COLO668 (cell line): ENCODE measurements at regions not wholly inside any gene's neighbourhood (a gene's known extent, or its start where the extent isn't known, plus 50 kb on each side); places are given as distances from the start of the nearest gene placed in this dataset.
"Not testable (repeated sequence)": the region's sequence is repeated elsewhere in the genome, so short reads cannot be mapped to it uniquely, and the experiment has no call there.

Source experiments
- DNase-seq: peaks from one replicate; lab custom pipeline; 2025; ENCODE audit not compliant: unreplicated experiment; lab: John Stamatoyannopoulos, UW

DNA sequence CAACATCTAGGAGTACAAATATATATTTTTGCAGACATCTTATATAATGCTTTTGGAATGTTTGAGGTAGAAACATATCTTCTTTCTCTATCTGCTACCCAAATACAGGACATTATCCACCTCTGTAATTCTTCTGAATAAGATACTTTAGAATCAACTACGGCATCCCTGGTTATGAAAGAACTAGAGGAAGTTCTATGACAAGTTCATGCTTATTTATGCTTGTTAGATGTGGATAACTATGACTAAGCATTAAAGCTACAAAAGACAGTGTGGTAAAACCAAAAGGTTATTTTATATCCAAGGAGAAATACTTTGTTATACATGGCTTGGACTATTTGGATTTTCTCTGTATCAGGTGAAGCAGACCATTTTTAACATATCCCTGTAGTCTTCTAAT, 894.0 kb downstream of the KCNT2 start:
- DNase-seq: no peak

- no peak for DNase-seq
Observed at GRCh38 chr1:195709821-195710220, 898.4 kb downstream of the KCNT2 start.

GRCh38 chr1:195704028-195704427, 904.2 kb downstream of the KCNT2 start:
- no peak for DNase-seq

DNA sequence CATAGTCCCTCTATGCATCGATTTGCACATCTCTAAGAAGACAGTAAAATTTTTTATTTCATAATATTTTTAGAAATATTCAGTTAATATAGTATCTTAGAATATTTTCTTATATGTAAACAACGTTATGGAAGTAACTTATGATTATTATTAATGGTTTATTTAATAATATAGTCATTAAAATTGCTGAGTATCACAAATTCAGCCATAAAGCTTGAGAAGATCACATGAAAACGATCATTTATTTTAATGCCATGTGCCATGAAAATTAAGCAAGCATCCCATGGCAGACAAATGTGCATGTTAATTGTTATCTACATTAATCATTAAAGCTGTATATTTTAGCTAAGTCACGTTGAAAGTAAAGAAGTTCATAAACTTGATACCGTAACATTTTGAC, 907.1 kb downstream of the KCNT2 start:
- no peak for DNase-seq

DNA sequence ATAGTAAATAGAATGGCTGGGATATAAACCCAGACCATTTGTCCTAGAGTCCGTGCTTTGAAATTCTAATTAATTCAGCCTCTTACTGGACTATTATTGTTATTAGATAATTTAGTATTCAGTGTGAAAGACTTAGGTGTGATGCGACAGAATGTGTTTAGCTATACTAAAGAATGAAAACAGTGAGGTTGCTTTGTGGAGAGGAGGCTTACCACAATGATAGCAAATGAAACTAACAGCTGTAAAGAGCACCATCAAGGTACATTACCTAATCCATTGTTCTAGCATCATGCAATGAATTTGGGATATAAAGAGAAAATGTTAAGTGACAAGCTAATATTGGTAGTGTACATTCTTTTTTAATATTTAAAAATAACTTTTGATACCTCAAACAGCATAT, 911.1 kb downstream of the KCNT2 start:
- no peak for DNase-seq

DNA sequence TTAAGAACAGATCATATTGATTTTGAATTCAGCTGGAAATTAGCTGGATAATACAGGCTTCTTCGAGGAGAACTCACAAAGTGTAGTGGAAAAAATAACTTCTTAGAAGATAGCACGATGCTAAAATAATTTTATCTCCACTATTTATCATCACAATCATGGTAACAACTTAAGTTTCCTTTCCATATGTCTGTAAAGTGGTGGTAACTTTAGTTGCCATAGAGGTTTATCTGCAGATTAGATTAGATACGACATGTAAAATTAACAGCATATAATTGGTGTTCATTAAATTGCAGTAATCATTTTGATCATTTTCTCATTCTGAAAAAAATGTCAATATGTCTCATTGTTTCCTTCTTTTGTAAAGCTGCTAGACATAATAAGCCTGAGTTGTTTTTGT, 921.5 kb downstream of the KCNT2 start:
- DNase-seq: no peak

DNA sequence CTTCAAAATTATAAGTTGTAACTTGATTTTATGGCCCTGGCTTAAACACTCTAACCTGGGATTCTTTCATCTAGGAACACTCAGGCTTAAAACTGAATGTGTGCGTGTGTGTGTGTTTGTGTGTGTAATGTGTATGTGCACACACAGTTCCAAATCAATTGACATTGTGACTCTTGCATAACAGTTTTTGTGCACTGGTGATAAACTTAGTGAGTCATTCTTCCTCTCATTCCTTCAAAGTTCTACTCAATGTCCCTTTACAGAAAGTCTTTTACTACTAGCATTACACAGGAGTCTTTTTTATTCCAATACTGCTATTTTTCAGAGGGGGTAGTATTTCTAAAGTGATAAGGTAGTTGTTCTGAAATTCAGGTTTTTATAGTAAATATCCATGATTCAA, 943.6 kb downstream of the KCNT2 start:
- DNase-seq: no peak

DNA sequence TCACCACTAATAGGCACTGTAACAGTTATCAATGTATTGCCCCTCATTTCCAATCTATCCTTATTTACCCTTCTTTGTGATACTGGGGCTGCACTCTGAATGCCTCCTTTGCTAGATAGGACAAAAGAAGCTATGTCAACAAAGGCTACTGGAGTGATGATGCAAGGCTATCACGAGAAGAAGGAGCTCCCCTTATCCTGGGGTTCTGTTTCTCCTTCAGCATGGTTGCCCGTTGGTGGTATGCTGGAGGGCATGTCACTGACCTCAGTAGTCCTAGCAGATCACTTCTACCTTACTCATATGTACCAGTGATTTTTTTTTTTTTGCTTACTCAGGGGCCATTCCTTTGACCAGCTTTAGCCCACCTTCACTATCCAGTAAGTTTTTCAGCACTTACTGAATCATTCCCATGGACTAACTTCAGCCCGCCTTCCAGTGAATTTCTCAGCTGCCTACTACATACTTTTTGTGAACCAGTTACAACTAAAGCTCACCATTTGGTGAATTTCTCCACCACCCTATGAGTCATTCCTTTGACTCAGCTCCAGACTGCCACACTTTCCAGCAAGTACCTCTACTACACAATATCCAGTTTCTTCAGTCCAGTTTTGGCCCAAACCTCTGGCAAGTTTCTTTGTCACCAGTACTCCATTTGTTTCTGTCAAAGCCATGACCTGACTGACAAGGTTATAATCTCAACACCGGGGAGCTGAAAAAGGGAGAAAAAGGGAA, 944.5 kb downstream of the KCNT2 start:
- DNase-seq: no peak

GRCh38 chr1:195656780-195657179, 951.5 kb downstream of the KCNT2 start:
- no peak for DNase-seq

DNA sequence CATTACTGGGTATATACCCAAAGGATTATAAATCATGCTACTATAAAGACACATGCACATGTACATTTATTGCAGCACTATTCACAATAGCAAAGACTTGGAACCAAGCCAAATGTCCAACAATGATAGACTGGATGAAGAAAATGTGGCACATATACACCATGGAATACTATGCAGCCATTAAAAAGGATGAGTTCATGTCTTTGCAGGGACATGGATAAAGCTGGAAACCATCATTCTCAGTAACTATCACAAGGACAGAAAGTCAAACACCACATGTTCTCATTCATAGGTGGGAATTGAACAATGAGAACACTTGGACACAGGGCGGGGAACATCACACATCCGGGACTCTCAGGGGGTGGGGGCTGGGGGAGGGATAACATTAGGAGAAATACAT, 959.4 kb downstream of the KCNT2 start:
- not testable (repeated sequence) for DNase-seq

GRCh38 chr1:195637539-195637938, 970.7 kb downstream of the KCNT2 start:
- no peak for DNase-seq

- no peak for DNase-seq
Observed at GRCh38 chr1:195618287-195618686, 990.0 kb downstream of the KCNT2 start.

GRCh38 chr1:195617106-195617505, 991.1 kb downstream of the KCNT2 start:
- no peak for DNase-seq

GRCh38 chr1:195608883-195609282, 999.4 kb downstream of the KCNT2 start:
- no peak for DNase-seq

- DNase-seq: no peak
Observed at GRCh38 chr1:195606483-195606882, 1001.8 kb downstream of the KCNT2 start.

DNA sequence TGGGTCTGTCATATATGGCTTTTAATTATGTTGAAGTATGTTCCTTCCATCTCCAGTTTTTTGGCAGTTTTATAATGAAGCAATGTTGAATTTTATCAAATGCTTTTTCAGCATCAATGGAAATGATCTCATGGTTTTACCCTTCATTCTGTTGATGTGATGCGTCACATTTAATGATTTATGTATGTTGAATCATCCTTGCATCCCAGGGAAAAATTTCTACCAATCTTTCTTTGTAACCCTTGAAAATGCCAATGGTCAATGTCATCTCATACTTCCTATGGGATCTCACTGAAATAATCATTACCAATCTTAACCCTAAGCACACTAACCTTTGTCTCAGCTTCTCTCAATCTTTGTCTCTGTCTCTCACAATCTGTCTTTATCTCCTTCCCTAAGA, 1004.0 kb downstream of the KCNT2 start:
- DNase-seq: no peak

GRCh38 chr1:195597891-195598290, 1010.3 kb downstream of the KCNT2 start:
- DNase-seq: no peak

DNA sequence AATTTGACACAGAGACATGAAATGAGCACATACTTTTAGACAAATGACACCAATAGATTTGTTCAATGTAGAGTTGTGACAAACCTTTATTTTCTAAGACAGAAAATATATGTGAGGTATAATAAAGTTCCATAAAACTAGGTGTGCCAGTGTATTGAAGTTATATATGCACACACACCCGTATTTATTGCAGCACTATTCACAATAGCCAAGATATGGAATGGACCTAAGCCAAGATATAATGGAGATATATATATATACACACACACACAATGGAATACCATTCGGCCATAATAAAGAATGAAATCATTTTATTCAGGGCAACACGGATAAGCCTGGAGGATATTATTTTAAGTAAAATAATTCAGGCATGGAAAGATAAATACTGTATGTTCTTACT, 1013.5 kb downstream of the KCNT2 start:
- DNase-seq: no peak

DNA sequence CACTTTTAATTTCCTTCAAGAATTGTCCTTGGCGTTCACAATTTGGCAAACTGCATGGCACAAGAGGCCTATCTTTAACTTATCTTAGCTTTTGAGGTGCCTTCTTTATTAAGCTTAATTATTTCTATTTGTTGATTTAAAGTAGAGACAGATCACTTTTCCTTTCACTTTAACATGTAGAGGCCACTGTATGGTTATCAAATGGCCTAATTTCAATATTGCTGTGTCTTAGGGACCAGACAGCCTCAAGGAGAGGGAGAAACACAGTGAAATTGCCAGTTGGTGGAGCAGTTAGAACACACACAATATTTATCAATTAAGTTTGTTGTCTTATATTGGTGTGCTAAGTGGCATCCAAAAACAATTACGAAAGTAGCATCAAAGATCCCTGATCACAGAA, 1013.9 kb downstream of the KCNT2 start:
- DNase-seq: no peak

DNA sequence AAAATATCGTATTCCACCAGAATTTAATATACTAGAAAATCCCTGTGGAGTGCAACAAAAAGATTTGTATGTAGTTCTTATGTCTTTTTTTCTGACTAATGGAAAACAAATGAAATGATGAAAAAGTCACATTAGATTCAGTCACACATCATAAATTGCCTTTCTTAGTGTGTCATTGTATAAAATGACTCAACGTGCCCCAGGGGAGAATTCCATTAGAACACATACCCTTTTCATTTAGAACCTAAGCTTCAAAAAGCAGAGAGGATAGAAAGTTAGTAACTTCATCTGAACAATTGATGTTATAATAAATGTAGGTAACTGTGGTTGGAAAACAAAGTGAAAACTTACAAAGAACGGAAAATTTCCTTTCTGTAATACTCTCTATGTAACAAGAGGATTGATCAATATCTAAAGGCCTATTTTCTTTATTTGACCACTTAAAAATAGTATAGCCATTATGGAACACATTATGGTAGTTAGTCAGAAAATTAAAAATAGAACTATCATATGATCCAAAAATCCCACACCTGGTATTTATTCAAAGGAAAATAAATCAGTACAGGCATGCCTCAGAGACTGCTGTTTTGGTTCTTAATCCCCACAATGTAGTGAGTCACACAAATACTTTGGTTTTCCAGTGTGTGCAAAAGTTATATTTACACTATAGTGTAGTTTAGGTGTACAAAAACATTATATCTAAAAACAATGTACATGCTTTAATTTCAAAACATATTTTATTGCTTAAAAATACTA, 1016.1 kb downstream of the KCNT2 start:
- DNase-seq: no peak

- DNase-seq: no peak
Observed at GRCh38 chr1:195590649-195591048, 1017.6 kb downstream of the KCNT2 start.

DNA sequence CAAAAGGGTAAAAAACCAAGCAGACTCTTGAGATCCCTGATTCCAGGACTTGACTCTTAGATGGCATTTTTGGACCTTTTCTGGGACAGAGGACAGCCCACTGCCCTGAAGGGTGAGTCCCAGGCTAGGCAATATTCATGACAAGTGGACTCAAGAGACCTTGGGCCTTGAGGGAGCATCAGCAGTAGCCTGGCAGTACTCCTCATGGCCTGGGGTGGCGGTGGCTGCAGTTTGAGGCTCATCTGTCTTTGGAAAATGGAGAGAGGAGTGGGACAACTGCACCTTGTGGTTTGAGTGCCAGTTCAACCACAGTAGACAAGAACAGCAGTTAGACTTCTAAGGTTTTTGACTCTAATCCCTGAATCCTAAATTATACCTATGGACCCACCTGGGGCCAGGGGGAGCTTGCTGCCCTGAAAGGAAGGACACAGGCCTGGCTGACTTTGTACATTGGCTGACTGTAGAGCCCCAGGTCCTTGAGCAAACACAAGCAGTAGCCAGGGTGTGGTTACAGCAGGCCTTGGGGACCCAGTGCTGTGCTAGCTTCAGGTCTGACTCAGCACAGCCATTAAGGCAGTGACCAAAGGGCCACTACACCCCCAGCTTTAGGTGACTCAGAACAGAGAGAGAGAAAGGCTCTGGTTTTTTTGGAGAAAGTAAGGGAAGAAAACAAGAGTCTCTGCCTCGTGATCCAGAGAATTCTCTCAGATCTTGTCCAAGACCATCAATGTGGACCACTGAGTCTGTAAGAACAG, 1023.2 kb downstream of the KCNT2 start:
- no peak for DNase-seq
